ENCODE measurements at regions not wholly inside any gene's neighbourhood (a gene's known extent, or its start where the extent isn't known, plus 50 kb on each side); places are given as distances from the start of the nearest gene placed in this dataset.

- no peak for TF ChIP-seq POLR2A (IDR thresholded peaks at IDR 0.05)
- TF ChIP-seq CTCF (IDR thresholded peaks at IDR 0.05), result no peak
- DNase-seq, result no peak
- peaks cover 0 to 12% (median 0%) of the 10 kb centered on the region in 4 donors for H3K27me3 ChIP-seq
- no peak overlapping the region for H3K27ac ChIP-seq
- H3K4me3 ChIP-seq, result no peak overlapping the region
- H3K9me3 ChIP-seq, result no peaks in the 10 kb centered on the region
- intact Hi-C loops (cut with DNase I), result no loop called here
- no peaks in the 10 kb centered on the region for H3K36me3 ChIP-seq
- 53 to 68% methylated on average over 6 of the region's 6 CpGs for WGBS, 2 donors
- H3K4me1 ChIP-seq, result peaks cover 0 to 21% (median 0%) of the 10 kb centered on the region in 3 donors
Observed at GRCh38 chr6:148134592-148134991, 208.0 kb upstream of the SASH1 start.

GRCh38 chr6:148136586-148136985, 206.1 kb upstream of the SASH1 start:
- 56 to 70% methylated on average over 4 of the region's 4 CpGs for WGBS, 2 donors
- Histone ChIP-seq H3K9me3 (no peaks in the 10 kb centered on the region), H3K36me3 (no peaks in the 10 kb centered on the region), H3K27ac (no peak overlapping the region), H3K4me3 (no peak overlapping the region), H3K27me3 (peaks cover 0 to 12% (median 0%) of the 10 kb centered on the region in 4 donors), H3K4me1 (peaks cover 0 to 15% (median 0%) of the 10 kb centered on the region in 3 donors)
- intact Hi-C loops (cut with DNase I), result no loop called here
- TF ChIP-seq POLR2A (IDR thresholded peaks at IDR 0.05), result no peak
- no peak for DNase-seq

DNA sequence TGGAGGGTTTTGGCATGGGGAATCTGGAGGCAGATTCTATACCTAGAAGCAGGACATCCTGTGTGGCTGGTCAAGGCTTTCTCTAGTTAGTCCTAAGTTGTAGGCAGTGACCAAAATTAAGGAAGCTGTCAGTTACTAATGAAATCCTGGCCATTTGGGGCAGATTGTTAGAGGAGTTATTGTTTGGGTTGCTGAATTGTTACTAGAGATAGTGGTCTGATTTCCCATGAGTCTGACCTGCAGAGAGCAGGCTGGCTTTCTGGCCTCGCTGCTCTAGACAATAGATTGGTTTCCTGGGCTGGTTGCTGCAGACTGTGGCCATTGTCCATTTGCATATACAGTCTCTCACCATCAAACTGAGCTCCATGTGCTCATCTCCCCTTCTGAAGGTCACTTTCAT, 205.0 kb upstream of the SASH1 start:
- intact Hi-C loops (cut with DNase I), result no loop called here
- Histone ChIP-seq H3K4me1 (peaks cover 0 to 13% (median 0%) of the 10 kb centered on the region in 3 donors), H3K4me3 (no peak overlapping the region), H3K27me3 (peaks cover 0 to 12% (median 0%) of the 10 kb centered on the region in 4 donors), H3K36me3 (no peaks in the 10 kb centered on the region), H3K27ac (no peak overlapping the region), H3K9me3 (no peaks in the 10 kb centered on the region)
- 75% methylated on average over 1 of the region's 1 CpG; no CpG with 5 or more reads in 1 of the 2 donors for WGBS, 2 donors
- no peak for DNase-seq
- no peak for TF ChIP-seq CTCF (IDR thresholded peaks at IDR 0.05)
- no peak for TF ChIP-seq POLR2A (IDR thresholded peaks at IDR 0.05)

GRCh38 chr6:148138573-148138972, 204.1 kb upstream of the SASH1 start:
- 22 to 53% methylated on average over 1 of the region's 1 CpG for WGBS, 2 donors
- Histone ChIP-seq H3K4me1 (peaks cover 0 to 3% (median 0%) of the 10 kb centered on the region in 3 donors), H3K4me3 (no peak overlapping the region), H3K27ac (no peak overlapping the region), H3K27me3 (peaks cover 0 to 10% (median 0%) of the 10 kb centered on the region in 4 donors), H3K9me3 (no peaks in the 10 kb centered on the region), H3K36me3 (no peaks in the 10 kb centered on the region)
- no peak for DNase-seq
- no peak for TF ChIP-seq POLR2A (IDR thresholded peaks at IDR 0.05)
- TF ChIP-seq CTCF (IDR thresholded peaks at IDR 0.05), result no peak
- intact Hi-C loops (cut with DNase I), result no loop called here

DNA sequence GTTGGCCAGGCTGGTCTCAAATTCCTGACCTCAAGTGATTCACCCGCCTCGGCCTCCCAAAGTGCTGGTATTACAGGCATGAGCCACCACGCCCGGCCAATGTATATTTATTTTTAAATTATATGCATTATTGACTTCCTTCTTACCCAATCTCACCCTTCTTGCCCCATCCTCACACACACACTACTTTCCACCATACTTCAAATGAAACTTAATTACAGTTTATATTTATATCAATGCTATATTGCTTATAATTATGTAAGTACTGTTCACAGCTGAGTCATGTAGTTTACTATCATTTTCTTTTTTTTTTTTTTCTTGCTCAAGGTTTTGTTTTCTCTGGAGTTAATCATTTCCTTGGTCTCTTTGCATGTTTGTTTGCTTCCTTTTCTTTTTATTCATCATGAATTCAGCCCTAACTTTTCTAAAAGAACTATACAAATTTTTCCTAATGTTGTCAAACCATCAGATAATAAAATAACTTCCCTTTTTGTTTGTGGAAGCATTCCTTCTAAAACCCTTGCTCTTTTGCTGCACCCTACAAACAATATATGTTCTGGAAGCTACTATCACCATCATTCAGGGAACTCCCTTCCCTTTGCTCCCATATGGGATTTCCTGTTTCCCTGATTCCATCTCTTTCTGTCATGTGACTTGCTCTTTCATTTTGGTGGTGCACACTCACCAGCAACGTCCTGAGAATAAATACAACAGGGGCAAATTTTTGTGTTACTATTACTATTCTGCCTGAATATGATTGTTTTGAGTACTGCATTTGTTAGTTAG, 201.7 kb upstream of the SASH1 start:
- no peak for DNase-seq
- H3K27ac ChIP-seq, result no peak overlapping the region
- H3K4me1 ChIP-seq, result no peaks in the 10 kb centered on the region
- TF ChIP-seq CTCF (IDR thresholded peaks at IDR 0.05) (no peak), POLR2A (IDR thresholded peaks at IDR 0.05) (no peak)
- H3K36me3 ChIP-seq, result no peaks in the 10 kb centered on the region
- whole genome bisulfite sequencing, 2 donors, result 71 to 77% methylated on average over 5 of the region's 5 CpGs
- H3K4me3 ChIP-seq, result no peak overlapping the region
- intact Hi-C loops (cut with DNase I), result no loop called here
- H3K27me3 ChIP-seq, result no peaks in the 10 kb centered on the region
- no peaks in the 10 kb centered on the region for H3K9me3 ChIP-seq

All from esophagus squamous epithelium (tissue), 5 donors.